ENCODE measurements at regions not wholly inside any gene's neighbourhood (a gene's known extent, or its start where the extent isn't known, plus 50 kb on each side); places are given as distances from the start of the nearest gene placed in this dataset.

DNA sequence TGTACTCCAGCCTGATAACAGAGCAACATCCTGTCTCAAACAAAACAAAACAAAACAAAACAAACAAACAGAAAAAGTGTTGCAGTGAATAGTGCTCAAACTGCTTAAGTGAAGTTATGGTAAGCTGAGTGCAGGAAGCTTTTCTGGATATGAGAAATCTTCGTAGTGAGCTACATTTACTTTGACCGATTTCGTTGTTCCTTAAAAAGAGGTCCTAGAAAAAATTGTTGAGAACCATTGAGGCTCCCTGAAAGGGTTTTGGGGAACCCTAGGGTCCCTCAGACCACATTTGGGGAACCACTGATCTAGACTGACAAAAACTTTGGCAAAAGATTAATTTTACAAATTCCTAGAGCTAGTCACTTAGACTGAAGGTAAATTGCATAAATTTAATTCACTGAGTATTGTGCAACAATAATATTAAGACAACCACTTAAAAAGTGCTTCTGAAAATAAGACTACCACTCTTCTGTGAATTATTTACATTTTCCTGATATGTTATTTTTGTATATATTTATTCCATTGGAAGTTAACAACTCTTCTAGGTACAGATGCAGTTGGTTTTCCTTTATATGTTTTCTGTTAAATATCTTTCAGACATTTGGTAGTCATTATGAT lies 149.6 kb downstream of the FHIP1A start:
- Histone ChIP-seq H3K27me3 (no peaks in the 10 kb centered on the region), H3K4me3 (no peak overlapping the region), H3K36me3 (no peaks in the 10 kb centered on the region), H3K27ac (replicated peaks in 1 of 4) (no peak overlapping the region), H3K4me1 (no peaks in the 10 kb centered on the region), H3K9me3 (no peaks in the 10 kb centered on the region)
- intact Hi-C loops (cut with DNase I): no loop called here
- WGBS: 91% methylated on average over 3 of the region's 3 CpGs
- DNase-seq (ENCODE audit: extremely low spot score): no peak
- no peak for TF ChIP-seq EP300 (IDR thresholded peaks at IDR 0.05)
- TF ChIP-seq POLR2AphosphoS5 (IDR thresholded peaks at IDR 0.05): no peak
- TF ChIP-seq, protein P1, sequence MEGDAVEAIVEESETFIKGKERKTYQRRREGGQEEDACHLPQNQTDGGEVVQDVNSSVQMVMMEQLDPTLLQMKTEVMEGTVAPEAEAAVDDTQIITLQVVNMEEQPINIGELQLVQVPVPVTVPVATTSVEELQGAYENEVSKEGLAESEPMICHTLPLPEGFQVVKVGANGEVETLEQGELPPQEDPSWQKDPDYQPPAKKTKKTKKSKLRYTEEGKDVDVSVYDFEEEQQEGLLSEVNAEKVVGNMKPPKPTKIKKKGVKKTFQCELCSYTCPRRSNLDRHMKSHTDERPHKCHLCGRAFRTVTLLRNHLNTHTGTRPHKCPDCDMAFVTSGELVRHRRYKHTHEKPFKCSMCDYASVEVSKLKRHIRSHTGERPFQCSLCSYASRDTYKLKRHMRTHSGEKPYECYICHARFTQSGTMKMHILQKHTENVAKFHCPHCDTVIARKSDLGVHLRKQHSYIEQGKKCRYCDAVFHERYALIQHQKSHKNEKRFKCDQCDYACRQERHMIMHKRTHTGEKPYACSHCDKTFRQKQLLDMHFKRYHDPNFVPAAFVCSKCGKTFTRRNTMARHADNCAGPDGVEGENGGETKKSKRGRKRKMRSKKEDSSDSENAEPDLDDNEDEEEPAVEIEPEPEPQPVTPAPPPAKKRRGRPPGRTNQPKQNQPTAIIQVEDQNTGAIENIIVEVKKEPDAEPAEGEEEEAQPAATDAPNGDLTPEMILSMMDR (IDR thresholded peaks at IDR 0.05): no peak
- no peak for TF ChIP-seq POLR2A (IDR thresholded peaks at IDR 0.05; ENCODE audit: low read depth)

DNA sequence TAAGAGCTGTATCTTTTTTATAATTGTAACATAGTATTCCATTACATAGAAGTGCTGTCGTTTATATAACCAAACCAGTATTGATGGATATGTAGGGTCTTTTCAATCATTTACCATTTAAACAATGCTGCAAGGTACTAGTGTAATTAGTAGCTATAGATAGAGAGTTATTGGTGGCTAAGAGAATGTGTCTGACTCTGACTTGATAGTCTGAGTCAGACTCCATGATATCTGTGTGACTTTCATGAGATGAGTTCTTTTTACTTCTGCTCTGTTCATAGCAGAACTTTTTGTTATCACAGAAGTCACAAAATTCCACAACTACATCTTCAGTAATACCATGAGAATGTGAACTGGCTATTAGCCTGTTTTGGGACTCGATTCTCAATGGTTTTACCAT lies 150.6 kb downstream of the FHIP1A start:
- no peaks in the 10 kb centered on the region for H3K9me3 ChIP-seq
- H3K27me3 ChIP-seq: no peaks in the 10 kb centered on the region
- 81% methylated on average over 2 of the region's 2 CpGs for WGBS
- no peak overlapping the region for H3K27ac ChIP-seq (replicated peaks in 1 of 4)
- H3K36me3 ChIP-seq: no peaks in the 10 kb centered on the region
- H3K4me1 ChIP-seq: no peaks in the 10 kb centered on the region
- intact Hi-C loops (cut with DNase I): no loop called here
- no peak overlapping the region for H3K4me3 ChIP-seq
- DNase-seq (ENCODE audit: extremely low spot score): no peak
- TF ChIP-seq POLR2A (IDR thresholded peaks at IDR 0.05; ENCODE audit: low read depth) (no peak), EP300 (IDR thresholded peaks at IDR 0.05) (no peak), POLR2AphosphoS5 (IDR thresholded peaks at IDR 0.05) (no peak)
- TF ChIP-seq, protein P1 (IDR thresholded peaks at IDR 0.05): no peak

DNA sequence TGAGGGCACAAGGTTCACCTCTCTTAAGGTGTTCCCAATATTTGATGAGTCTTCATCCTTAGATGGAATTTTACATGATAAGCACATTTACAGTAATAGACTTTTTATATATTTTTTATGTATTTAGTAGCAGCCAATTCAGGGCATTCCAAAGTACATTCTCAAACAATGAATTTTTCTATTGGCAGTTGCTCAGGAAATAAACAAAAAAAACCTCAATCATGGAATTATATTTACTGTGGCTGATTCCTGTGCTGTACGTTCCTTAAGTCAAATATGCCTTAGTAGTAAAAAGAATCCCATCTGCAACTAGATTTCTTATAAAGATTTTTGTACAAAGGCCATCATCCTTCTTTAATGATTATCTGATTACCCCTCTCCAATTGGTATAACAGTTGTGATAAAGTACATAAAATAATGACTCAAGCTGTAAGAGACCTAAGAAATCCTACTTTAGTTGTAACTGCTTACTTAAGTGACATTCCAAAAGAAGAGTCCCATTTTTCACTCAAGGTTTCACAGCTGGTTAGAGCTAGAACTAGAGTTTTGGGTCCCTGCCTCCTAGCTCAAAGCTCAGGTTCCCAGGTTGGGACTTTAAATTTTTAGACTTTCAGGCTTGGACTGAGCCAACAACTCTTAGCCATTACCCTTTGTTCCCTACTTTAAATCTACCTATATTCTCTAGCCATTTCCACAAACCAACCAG lies 152.7 kb downstream of the FHIP1A start:
- 45% methylated on average over 1 of the region's 1 CpG for WGBS
- TF ChIP-seq POLR2AphosphoS5 (IDR thresholded peaks at IDR 0.05): no peak
- TF ChIP-seq, protein P1 (IDR thresholded peaks at IDR 0.05): no peak
- TF ChIP-seq EP300 (IDR thresholded peaks at IDR 0.05): no peak
- TF ChIP-seq POLR2A (IDR thresholded peaks at IDR 0.05; ENCODE audit: low read depth): no peak
- no peaks in the 10 kb centered on the region for H3K36me3 ChIP-seq
- no peaks in the 10 kb centered on the region for H3K4me1 ChIP-seq
- H3K4me3 ChIP-seq: no peak overlapping the region
- no peak overlapping the region for H3K27ac ChIP-seq (replicated peaks in 1 of 4)
- no peaks in the 10 kb centered on the region for H3K27me3 ChIP-seq
- no peak for DNase-seq (ENCODE audit: extremely low spot score)
- no peaks in the 10 kb centered on the region for H3K9me3 ChIP-seq
- intact Hi-C loops (cut with DNase I): no loop called here

DNA sequence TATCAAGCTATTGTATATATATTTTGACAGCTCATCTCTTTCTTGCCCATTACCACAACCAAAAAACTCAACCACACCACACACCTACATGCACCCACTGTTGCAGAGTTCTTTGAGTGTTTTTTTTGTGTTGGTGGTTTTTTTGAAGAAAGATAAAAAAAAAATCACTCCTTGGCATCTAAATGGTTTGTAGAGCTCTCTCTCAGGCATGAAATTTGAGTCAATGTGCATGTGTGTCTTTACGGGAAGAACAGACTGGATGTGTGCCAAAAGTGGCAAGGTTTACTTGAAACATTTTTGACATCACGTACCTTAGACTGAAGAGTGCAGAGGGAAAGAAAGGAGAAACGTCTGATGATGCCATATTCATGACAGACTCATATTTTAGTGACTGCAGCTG lies 154.2 kb downstream of the FHIP1A start:
- no peak overlapping the region for H3K4me3 ChIP-seq
- H3K27me3 ChIP-seq: no peaks in the 10 kb centered on the region
- no peaks in the 10 kb centered on the region for H3K36me3 ChIP-seq
- no peak for TF ChIP-seq POLR2AphosphoS5 (IDR thresholded peaks at IDR 0.05)
- TF ChIP-seq POLR2A (IDR thresholded peaks at IDR 0.05; ENCODE audit: low read depth): no peak
- TF ChIP-seq EP300 (IDR thresholded peaks at IDR 0.05): no peak
- TF ChIP-seq, protein P1 (IDR thresholded peaks at IDR 0.05): no peak
- H3K9me3 ChIP-seq: no peaks in the 10 kb centered on the region
- H3K4me1 ChIP-seq: no peaks in the 10 kb centered on the region
- no peak overlapping the region for H3K27ac ChIP-seq (replicated peaks in 1 of 4)
- intact Hi-C loops (cut with DNase I): no loop called here
- WGBS: 19% methylated on average over 3 of the region's 3 CpGs
- DNase-seq (ENCODE audit: extremely low spot score): no peak

Measured in esophagus muscularis mucosa (tissue), 4 donors.